OCI-LY7 (cell line): ENCODE measurements at regions not wholly inside any gene's neighbourhood (a gene's known extent, or its start where the extent isn't known, plus 50 kb on each side); places are given as distances from the start of the nearest gene placed in this dataset.

Experiments
- BruUV-seq: library from RNA; stranded (reverse); fragments of 400-500 nt; replicated peaks from 2 replicates; lab custom pipeline; 2021; lab: Mats Ljungman, UMichigan
- CTCF ChIA-PET: fragments of 300-600 bp; sonication (Branson Sonifier 250); formaldehyde crosslinking; loops from one replicate; lab custom pipeline; 2022; ENCODE audit warnings: antibody characterized with exemption; ENCODE audit not compliant: unreplicated experiment; lab: Charles Lee
- POLR2A ChIA-PET: fragments of 300-600 bp; sonication (Branson Sonifier 250); formaldehyde crosslinking; loops from one replicate; lab custom pipeline; 2022; ENCODE audit warnings: antibody characterized with exemption; lab: Charles Lee
- DNase-seq: peaks from one replicate; pipeline ENCODE4 v3.0.0-alpha.2; 2015; ENCODE audit warnings: low spot score
- H2AFZ ChIP-seq: fragments of 200-600 bp; sonication (generic), shearing (Covaris generic); 2 replicates; pipeline ENCODE4 v1.6.1; 2014; ENCODE audit warnings: mild to moderate bottlenecking, antibody characterized with exemption, low read length, moderate library complexity
- H3K27ac ChIP-seq: fragments of 200-600 bp; sonication (generic); 2 replicates; pipeline ENCODE4 v1.5.1; 2014; ENCODE audit warnings: mixed run types, low read depth, mild to moderate bottlenecking, moderate library complexity, low read length, inconsistent platforms; ENCODE audit not compliant: poor library complexity, severe bottlenecking
- H3K36me3 ChIP-seq: fragments of 200-600 bp; sonication (generic); 2 replicates; pipeline ENCODE4 v1.6.1; 2014; ENCODE audit warnings: mild to moderate bottlenecking, antibody characterized with exemption, low read length, moderate library complexity, mixed read lengths; ENCODE audit not compliant: insufficient read depth
- H3K4me1 ChIP-seq: fragments of 200-600 bp; sonication (generic); 2 replicates; pipeline ENCODE4 v1.5.1; 2014; ENCODE audit warnings: mild to moderate bottlenecking, low read length; ENCODE audit not compliant: insufficient read depth, poor library complexity, severe bottlenecking
- H3K4me2 ChIP-seq: fragments of 200-600 bp; sonication (generic); 2 replicates; pipeline ENCODE4 v1.6.1; 2014; ENCODE audit warnings: mild to moderate bottlenecking, low read length
- H3K4me3 ChIP-seq: fragments of 200-600 bp; sonication (generic); 2 replicates; pipeline ENCODE4 v1.5.1; 2014; ENCODE audit warnings: mild to moderate bottlenecking, low read depth, low read length; ENCODE audit not compliant: poor library complexity, severe bottlenecking
- H3K79me2 ChIP-seq: fragments of 200-600 bp; sonication (generic); 2 replicates; pipeline ENCODE4 v1.6.1; 2016; ENCODE audit warnings: low read depth, mild to moderate bottlenecking, low read length, moderate library complexity, mixed read lengths; ENCODE audit not compliant: insufficient read depth
- H3K9me2 ChIP-seq: fragments of 200-600 bp; sonication (generic); 2 replicates; pipeline ENCODE4 v1.6.1; 2016; ENCODE audit warnings: mild to moderate bottlenecking, low read length, mixed read lengths; ENCODE audit not compliant: insufficient read depth
- H3K9me3 ChIP-seq: fragments of 200-600 bp; sonication (generic); 2 replicates; pipeline ENCODE4 v1.6.1; 2014; ENCODE audit warnings: mild to moderate bottlenecking, mixed run types, low read length, mixed read lengths
- H4K20me1 ChIP-seq: fragments of 200-600 bp; sonication (generic); 2 replicates; pipeline ENCODE4 v1.6.1; 2014; ENCODE audit warnings: mild to moderate bottlenecking, antibody characterized with exemption, low read length, moderate library complexity, mixed read lengths; ENCODE audit not compliant: insufficient read depth
- EZH2phosphoT487 ChIP-seq: fragments of 200-600 bp; sonication (generic); IDR thresholded peaks from 2 replicates; pipeline ENCODE4 v1.6.1; 2018; ENCODE audit warnings: low read depth, borderline replicate concordance, mild to moderate bottlenecking, mixed run types, antibody characterized with exemption, low read length, moderate library complexity, mixed read lengths
- intact Hi-C: fragments of 100-400 bp; cut with micrococcal nuclease; formaldehyde crosslinking; loops from one replicate; pipeline ENCODE4 v1.10.0; 2022; ENCODE audit not compliant: unreplicated experiment
- TF ChIP-seq, protein P1 (sequence below): fragments of 200-600 bp; sonication (generic); conservative IDR thresholded peaks from 2 replicates; pipeline ENCODE4 v1.5.1; 2014; ENCODE audit warnings: mild to moderate bottlenecking, antibody characterized with exemption, low read length, moderate library complexity, mixed read lengths

DNA sequence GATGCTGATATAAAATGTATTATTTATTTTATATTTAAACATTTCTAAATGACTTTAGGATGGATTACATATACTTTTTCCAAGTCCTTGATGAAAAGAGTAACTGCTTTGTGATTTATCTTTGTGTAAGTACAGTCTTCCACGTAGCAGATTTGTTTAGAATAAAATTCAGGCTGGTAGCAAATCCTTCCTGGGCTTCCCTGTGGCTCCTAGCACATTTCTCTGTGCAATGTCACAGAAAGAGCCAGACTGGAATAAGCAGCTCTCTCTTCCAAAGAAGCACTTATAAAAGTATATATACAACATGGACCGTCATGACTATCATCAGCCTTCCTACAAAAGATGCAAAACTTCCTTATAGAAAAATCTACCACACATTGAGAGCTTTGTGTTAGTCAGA, 388.6 kb downstream of the ACTL7B start:
- Histone ChIP-seq H4K20me1 (no peaks in the 10 kb centered on the region), H3K9me3 (no peaks in the 10 kb centered on the region), H3K4me1 (no peaks in the 10 kb centered on the region), H2AFZ (no peak overlapping the region), H3K36me3 (no peaks in the 10 kb centered on the region), H3K79me2 (no peaks in the 10 kb centered on the region), H3K27ac (no peak overlapping the region), H3K9me2 (no peaks in the 10 kb centered on the region), H3K4me2 (no peak overlapping the region), H3K4me3 (no peak overlapping the region)
- intact Hi-C loops, result no loop called here
- CTCF ChIA-PET, result no interaction called here
- TF ChIP-seq EZH2phosphoT487, result no peak
- TF ChIP-seq, protein P1, sequence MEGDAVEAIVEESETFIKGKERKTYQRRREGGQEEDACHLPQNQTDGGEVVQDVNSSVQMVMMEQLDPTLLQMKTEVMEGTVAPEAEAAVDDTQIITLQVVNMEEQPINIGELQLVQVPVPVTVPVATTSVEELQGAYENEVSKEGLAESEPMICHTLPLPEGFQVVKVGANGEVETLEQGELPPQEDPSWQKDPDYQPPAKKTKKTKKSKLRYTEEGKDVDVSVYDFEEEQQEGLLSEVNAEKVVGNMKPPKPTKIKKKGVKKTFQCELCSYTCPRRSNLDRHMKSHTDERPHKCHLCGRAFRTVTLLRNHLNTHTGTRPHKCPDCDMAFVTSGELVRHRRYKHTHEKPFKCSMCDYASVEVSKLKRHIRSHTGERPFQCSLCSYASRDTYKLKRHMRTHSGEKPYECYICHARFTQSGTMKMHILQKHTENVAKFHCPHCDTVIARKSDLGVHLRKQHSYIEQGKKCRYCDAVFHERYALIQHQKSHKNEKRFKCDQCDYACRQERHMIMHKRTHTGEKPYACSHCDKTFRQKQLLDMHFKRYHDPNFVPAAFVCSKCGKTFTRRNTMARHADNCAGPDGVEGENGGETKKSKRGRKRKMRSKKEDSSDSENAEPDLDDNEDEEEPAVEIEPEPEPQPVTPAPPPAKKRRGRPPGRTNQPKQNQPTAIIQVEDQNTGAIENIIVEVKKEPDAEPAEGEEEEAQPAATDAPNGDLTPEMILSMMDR, result no peak
- POLR2A ChIA-PET, result no interaction called here
- BruUV-seq, result no TSS peak
- DNase-seq, result no peak

DNA sequence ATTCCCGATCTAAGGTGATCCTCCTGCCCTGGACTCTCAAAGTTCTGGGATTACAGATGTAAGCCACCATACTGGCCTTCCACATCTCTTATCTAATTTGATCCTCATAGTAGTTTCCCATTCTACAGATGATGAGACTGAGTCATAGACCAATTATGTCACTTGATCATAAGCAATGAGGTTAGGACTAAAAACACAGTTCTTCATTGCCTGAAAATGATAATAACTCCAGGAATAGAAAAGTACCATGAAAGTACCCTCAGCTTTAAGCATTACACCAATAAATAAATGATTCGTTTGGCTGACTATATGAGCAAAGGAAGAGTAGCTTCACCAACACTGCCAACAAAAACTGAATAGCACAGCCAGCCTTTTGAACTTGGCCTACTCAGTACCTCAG, 389.5 kb downstream of the ACTL7B start:
- Histone ChIP-seq H4K20me1 (no peaks in the 10 kb centered on the region), H2AFZ (no peak overlapping the region), H3K4me2 (no peak overlapping the region), H3K4me1 (no peaks in the 10 kb centered on the region), H3K27ac (no peak overlapping the region), H3K9me2 (no peaks in the 10 kb centered on the region), H3K9me3 (no peaks in the 10 kb centered on the region), H3K79me2 (no peaks in the 10 kb centered on the region), H3K36me3 (no peaks in the 10 kb centered on the region), H3K4me3 (no peak overlapping the region)
- intact Hi-C loops, result no loop called here
- TF ChIP-seq EZH2phosphoT487, result no peak
- TF ChIP-seq, protein P1, result no peak
- no TSS peak for BruUV-seq
- ChIA-PET CTCF (no interaction called here), POLR2A (no interaction called here)
- DNase-seq, result no peak

DNA sequence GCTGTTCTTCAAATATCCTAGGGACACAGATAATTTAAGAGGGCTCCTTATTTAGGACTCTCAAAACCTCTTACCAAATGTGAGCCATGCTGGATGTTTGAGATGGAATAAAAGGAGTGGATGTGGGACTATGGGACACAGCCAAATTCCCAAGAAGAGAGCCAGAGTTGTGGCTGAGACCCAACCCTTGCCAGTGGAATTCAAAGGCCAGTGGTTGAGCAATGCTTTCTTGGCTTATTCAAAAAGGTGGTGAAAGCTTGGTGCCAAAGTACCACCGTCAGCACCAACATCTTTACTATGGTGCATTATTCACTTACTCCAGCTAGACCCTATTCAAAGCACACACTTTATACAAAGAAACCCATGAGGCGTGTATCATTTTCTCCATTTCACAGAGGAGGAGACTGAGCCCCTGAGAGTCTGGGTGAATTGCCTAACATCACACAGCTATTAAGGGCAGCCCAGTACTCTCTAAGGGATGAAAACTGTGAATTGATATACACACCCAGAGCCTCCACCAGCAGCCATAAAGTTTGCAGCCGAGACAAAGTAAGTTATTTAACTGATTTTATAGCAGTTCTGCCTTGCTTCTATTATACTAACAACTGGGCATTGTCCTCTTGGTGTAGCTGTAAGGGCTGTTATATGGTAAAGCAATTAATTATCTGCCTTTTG, 391.7 kb downstream of the ACTL7B start:
- intact Hi-C loops, result no loop called here
- H2AFZ ChIP-seq, result no peak overlapping the region
- no peaks in the 10 kb centered on the region for H4K20me1 ChIP-seq
- no peaks in the 10 kb centered on the region for H3K9me2 ChIP-seq
- CTCF ChIA-PET, result no interaction called here
- H3K27ac ChIP-seq, result no peak overlapping the region
- TF ChIP-seq EZH2phosphoT487, result no peak
- TF ChIP-seq, protein P1, result no peak
- POLR2A ChIA-PET, result interaction anchor here (0.6 kb wide), 1 partner anchor 9 kb away, joined by 3 read pairs; no protein-coding TSS in a partner anchor
- BruUV-seq, result no TSS peak
- no peak for DNase-seq
- H3K36me3 ChIP-seq, result no peaks in the 10 kb centered on the region
- no peaks in the 10 kb centered on the region for H3K4me1 ChIP-seq
- H3K9me3 ChIP-seq, result no peaks in the 10 kb centered on the region
- H3K4me2 ChIP-seq, result no peak overlapping the region
- H3K79me2 ChIP-seq, result no peaks in the 10 kb centered on the region
- no peak overlapping the region for H3K4me3 ChIP-seq
